Vagina (tissue), 2 donors: ENCODE measurements at regions not wholly inside any gene's neighbourhood (a gene's known extent, or its start where the extent isn't known, plus 50 kb on each side); places are given as distances from the start of the nearest gene placed in this dataset.

Source experiments
- POLR2A ChIP-seq, 2 donors: fragments of 450-650 bp; IDR thresholded peaks; one replicate each; pipeline ENCODE4 v1.6.1; 2017; ENCODE audit warnings: antibody characterized with exemption in 2 of 2, mild to moderate bottlenecking in 2 of 2, moderate library complexity in 2 of 2
- TF ChIP-seq, protein P1 (sequence below), 3 experiments: fragments of 450-650 bp in 2 of 3; fragments of 200-600 bp in 1 of 3; sonication (generic) in 1 of 3; IDR thresholded peaks; one replicate each; pipeline ENCODE4 v1.5.1; 2017 to 2019; ENCODE audit warnings: antibody characterized with exemption in 3 of 3, mild to moderate bottlenecking in 2 of 3, moderate library complexity in 2 of 3

- TF ChIP-seq, protein P1, sequence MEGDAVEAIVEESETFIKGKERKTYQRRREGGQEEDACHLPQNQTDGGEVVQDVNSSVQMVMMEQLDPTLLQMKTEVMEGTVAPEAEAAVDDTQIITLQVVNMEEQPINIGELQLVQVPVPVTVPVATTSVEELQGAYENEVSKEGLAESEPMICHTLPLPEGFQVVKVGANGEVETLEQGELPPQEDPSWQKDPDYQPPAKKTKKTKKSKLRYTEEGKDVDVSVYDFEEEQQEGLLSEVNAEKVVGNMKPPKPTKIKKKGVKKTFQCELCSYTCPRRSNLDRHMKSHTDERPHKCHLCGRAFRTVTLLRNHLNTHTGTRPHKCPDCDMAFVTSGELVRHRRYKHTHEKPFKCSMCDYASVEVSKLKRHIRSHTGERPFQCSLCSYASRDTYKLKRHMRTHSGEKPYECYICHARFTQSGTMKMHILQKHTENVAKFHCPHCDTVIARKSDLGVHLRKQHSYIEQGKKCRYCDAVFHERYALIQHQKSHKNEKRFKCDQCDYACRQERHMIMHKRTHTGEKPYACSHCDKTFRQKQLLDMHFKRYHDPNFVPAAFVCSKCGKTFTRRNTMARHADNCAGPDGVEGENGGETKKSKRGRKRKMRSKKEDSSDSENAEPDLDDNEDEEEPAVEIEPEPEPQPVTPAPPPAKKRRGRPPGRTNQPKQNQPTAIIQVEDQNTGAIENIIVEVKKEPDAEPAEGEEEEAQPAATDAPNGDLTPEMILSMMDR (IDR thresholded peaks at IDR 0.05), result no peak
- no peak for TF ChIP-seq POLR2A (IDR thresholded peaks at IDR 0.05)
These were observed 165.9 kb upstream of the CREB1 start for GRCh38 chr2:207363761-207364290.
